ENCODE measurements at regions not wholly inside any gene's neighbourhood (a gene's known extent, or its start where the extent isn't known, plus 50 kb on each side); places are given as distances from the start of the nearest gene placed in this dataset.
"Not testable (repeated sequence)": the region's sequence is repeated elsewhere in the genome, so short reads cannot be mapped to it uniquely, and the experiment has no call there.

DNA sequence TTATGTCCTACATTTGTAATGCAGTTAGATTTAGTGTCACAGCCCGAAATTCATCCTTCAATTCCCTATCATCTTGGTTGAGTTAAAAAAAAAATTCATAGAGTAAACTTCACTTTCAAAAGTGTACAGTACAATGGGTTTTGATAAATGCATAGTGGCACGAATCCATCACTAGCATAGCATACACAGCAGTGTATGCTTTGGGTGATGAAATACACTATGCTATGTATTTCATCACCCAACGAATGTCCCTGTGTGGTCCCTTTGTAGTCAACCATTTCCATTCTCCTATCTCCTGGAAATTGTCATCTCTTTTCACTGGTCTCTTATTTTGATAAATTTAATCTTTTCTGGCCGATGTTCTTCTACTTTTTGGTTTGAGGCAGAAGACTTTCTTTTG is 129.4 kb upstream of the BASP1 start:
- DNase-seq = no peak

GRCh38 chr5:17089001-17089400 is 128.4 kb upstream of the BASP1 start:
- DNase-seq = no peak

- DNase-seq = no peak
Observed at GRCh38 chr5:17089690-17090089, 127.7 kb upstream of the BASP1 start.

GRCh38 chr5:17090839-17091238 is 126.6 kb upstream of the BASP1 start:
- DNase-seq = no peak

- DNase-seq = no peak
Observed at GRCh38 chr5:17094830-17095229, 122.6 kb upstream of the BASP1 start.

GRCh38 chr5:17096952-17097695 is 120.3 kb upstream of the BASP1 start:
- peak; percentile 80 for DNase-seq

DNA sequence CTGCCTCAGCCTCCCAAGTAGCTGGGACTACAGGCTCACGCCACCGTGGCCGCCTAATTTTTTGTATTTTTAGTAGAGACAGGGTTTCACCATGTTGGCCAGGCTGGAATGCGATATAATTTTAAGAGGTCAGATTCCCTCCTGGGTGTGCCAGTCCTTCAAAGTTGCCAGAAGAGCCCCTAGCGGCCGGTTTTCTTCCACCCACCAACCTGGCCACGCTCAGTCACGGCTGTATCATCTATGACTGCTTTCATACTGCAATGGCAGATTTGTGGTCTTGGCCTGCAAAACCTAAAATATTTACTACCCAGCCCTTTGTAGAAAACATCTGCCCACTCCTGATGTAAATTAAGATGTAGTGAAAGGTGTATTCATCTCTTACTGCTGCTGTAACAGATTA is 117.5 kb upstream of the BASP1 start:
- no peak for DNase-seq

GRCh38 chr5:17103461-17103860 is 114.0 kb upstream of the BASP1 start:
- no peak for DNase-seq

DNA sequence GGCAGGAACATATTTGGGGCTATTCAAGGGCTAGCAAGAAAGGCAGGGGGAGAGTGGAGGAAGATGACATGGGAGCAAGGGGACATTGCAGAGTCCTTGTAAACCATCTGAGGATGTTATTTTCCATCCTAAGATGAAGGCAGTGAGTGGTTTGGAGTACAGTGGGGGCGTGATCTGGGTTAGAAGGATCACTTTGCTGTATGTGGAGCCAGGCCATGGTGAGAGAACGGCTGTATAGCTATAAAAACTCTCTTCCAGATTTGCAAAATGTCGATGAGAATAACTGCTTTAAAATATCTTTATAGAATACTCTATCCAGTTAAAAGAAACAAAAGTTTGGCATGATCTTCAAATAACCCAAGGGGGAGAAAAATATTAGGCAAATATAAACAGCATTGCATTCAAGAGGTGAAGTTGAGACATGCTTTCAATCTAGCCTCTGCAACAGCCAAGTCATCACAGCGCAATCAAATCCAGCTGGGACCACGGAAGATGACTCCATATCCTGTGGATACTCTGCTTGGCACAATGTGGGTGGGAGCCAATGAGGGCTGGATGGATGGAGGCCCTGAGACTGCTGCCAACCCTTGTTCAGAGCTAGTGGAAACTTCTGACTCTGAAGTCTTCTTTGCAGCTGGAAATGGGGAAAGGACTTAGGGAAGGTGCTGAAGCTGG is 111.5 kb upstream of the BASP1 start:
- no peak for DNase-seq

DNA sequence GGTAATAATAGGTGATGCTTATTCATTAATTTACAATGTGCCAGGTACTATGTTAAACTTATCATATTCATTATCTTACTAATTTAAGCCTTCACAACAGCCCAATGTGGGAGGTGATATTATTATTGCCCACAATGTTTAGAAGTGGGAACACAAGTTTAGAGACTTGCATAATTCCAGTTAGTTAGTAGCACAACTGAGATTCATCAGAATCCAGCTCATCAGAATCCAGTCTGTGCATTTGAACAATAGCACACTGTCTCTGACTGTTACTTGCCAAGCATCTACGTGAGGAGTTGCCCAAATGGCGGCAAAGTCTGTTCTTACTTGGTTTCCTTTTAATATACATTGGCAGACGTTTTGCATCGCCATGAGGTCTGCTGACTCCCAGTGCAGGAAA is 110.9 kb upstream of the BASP1 start:
- DNase-seq = no peak

- not testable (repeated sequence) for DNase-seq
Observed at GRCh38 chr5:17112091-17112716, 105.2 kb upstream of the BASP1 start.

GRCh38 chr5:17113174-17113958 is 104.1 kb upstream of the BASP1 start:
- no peak for DNase-seq

GRCh38 chr5:17114233-17114632 is 103.2 kb upstream of the BASP1 start:
- no peak for DNase-seq

DNA sequence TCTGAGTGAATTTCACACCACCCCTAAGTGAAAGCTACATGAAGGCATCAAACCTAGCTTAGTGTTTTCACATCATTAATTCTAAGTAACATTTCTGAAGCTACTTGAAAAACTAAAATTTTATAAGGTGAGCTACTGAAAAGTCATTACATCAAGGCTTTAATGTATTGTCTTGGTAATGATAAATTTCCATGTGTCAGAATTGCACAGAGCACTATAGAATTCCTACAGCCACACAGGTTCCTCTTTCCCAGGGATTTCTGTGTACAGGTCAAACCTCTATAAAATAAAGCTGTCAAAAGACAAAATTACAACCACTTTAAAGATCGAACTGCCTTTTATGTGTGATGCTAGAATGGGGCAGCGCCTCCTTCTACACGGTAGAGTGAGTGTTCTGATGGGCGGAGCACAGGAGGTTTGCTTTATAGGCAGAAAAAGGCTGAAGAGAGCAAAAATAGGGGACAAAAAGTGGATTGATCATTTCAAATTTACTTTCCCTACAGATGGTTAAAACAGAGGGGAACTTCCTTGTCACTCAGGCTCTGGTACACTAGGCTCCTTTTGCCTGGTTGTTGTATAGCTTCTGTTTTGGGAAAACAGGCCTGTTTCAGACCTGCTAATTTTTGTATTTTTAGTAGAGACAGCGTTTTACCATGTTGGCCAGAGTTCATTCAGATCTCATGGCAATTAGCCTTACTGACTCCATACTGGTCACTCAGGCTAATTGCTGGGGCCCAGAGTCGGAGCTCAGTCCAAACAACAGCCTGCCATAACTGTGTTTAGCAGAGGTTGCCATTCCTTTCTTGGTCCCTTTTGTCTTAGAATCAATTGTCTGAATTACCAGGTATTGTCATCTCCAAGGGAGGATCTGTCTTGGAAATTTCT is 102.5 kb upstream of the BASP1 start:
- DNase-seq = no peak

DNA sequence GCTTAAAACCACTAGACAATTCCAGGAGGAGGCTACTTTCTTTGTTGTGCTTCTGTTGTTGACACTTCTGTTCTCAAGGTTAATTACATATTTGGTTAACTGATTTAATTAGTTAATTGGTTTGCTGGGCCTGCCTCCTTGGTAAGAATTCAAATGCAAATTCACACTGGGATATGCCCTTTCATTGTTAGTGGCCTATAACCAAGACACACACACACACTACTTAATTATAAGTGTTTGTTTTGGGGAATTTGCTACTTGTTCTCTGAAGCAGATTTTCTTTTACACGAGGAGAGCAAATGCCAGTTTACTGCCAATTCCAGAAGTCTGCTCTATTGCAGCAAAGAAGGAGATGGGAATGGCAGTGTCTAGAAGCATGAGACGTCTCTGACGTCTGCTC is 101.6 kb upstream of the BASP1 start:
- no peak for DNase-seq

DNA sequence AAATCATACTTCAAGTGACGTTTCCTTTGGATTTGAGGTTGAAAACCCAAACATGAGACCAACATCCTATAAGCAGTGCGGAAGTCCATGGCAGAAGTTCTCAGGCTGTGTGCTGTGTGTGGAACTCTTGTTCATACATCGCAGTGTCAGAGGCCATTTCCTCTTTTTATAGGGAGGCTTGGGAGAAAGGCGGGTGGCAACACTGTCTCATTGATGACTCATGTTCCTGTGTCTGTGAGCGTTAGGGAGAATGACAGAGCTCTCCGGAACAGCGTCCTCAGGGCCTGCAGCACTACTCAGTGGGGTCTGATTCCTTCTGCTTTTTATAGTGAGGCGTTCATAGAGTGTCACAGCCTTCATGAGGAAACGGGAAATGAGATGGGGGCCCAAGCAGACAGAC is 98.8 kb upstream of the BASP1 start:
- DNase-seq = no peak

DNA sequence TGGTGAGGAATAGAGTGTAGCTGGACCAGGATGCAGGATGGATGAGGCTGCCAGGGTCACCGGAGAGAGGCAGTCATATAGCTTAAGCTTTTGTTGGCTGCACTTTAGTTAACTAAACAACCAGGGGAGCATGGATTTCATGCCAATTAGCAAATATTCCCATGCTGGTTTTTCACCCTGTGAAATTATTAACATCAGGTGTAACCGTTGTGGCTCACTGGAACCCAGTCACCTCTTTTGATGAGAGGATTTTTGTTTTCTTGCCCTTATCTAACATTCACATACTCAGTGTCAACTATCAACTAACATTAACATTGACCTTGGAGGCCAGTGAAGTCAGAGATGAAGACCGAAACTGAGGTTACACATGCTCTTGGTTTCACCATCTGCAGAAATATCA is 97.2 kb upstream of the BASP1 start:
- DNase-seq = no peak

DNA sequence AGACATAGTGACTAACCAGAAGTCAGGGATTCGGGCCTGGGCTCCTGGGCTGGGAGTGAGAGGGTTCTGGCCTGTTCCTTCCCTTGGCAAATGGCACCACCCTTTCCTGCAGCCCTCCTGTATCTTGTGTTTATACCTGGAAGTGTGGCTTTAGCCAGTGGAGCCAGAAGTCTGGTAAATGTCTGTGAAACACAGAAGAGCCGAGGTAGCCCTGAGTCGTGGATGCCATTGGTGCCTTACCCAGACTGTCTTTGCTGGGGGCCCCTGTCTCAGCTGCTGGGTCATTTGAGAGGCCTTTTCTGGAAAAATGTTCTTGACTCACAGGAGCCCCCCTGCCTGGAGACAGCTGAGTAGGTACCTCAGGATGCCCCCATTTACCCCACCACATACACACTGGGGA is 95.7 kb upstream of the BASP1 start:
- no peak for DNase-seq

DNA sequence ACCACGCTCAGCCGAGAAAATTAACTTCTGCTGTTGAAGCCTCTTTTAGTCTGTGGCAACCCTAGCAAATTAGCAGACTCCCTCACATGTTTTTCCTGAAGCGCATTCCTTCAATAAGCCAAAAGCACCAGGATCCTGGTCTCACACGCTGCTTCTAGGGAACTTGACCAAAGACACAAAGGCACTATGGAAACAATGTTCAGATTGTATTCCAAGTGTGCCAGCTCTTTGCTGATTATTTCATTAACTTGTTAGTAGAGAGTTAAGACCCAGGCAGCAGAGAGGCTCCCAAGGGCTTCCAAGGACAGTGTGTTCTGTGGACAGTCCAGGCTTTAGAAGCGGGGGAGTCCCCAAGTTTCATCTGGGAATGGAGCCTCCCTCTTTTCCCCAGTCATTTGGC is 94.4 kb upstream of the BASP1 start:
- no peak for DNase-seq

DNA sequence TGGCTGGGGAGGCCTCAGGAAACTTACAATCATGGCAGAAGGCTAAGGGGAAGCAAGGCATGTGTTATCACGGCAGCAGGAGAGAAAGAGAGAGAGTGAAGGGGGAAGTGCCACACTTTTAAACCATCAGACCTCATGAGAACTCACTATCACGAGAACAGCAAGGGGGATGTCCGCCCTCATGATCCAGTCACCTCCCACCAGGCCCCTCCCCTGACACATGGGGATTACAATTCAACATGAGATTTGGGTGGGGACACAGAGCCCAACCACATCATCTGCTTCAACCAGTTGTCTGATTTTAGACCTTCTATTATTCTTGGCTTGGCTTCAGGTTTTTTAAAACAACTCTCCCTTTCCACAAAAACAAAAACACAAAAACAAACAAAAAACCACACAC is 93.7 kb upstream of the BASP1 start:
- not testable (repeated sequence) for DNase-seq

- no peak for DNase-seq
Observed at GRCh38 chr5:17127743-17128231, 89.6 kb upstream of the BASP1 start.
